Stimulated activated effector memory CD8-positive, alpha-beta T cell treated with anti-CD3 and anti-CD28 coated beads, Interleukin-12 subunit alpha, Interleukin-12 subunit beta, amount 100 ng/mL, for 72 hours (primary cell): ENCODE measurements at regions not wholly inside any gene's neighbourhood (a gene's known extent, or its start where the extent isn't known, plus 50 kb on each side); places are given as distances from the start of the nearest gene placed in this dataset.

ENCODE experiments used
- ATAC-seq: fragments of 150-1000 bp; cut with Tn5 transposase; 2 replicates; pipeline ENCODE4 v1.10.0; 2021
- DNase-seq, 2 donors: peaks; one replicate each; pipeline ENCODE4 v3.0.0; 2021 to 2022; ENCODE audit warnings: low spot score in 2 of 2
- H3K27ac Mint-ChIP-seq: one replicate; pipeline ENCODE4 v1.8.0; 2022; ENCODE audit warnings: mild to moderate bottlenecking, mixed read lengths
- H3K36me3 Mint-ChIP-seq: one replicate; pipeline ENCODE4 v1.8.0; 2022; ENCODE audit warnings: mild to moderate bottlenecking, mixed read lengths
- H3K4me1 Mint-ChIP-seq: one replicate; pipeline ENCODE4 v1.8.0; 2022; ENCODE audit warnings: mixed read lengths
- H3K4me3 Mint-ChIP-seq: one replicate; pipeline ENCODE4 v1.8.0; 2022; ENCODE audit warnings: mild to moderate bottlenecking, mixed read lengths
- H3K9me3 Mint-ChIP-seq: one replicate; pipeline ENCODE4 v1.8.0; 2022; ENCODE audit warnings: mixed read lengths

DNA sequence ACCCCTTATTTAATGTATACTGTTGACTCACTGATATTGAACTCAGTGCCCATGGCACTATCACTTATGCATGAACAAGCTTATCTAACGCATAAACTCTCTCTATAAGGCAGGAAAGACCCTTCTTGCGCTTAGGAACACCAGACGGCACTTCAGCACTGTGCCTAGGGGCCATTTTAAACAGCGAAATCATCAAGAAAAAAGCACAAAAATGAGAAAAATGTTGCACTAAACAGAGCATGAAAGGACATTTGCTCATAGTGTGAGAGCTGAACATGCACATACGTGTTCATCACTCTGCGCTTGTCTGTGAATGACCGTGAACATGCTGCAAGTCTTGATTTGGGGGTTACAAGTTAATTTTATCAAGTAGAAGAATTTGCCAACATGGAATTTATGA, 109.6 kb downstream of the WDR11 start:
- ATAC-seq (no peak), DNase-seq (no peak)
- H3K27ac Mint-ChIP-seq, result no peak overlapping the region
- no peak overlapping the region for H3K4me3 Mint-ChIP-seq
- H3K4me1 Mint-ChIP-seq, result no peaks in the 10 kb centered on the region
- no peaks in the 10 kb centered on the region for H3K36me3 Mint-ChIP-seq
- no peaks in the 10 kb centered on the region for H3K9me3 Mint-ChIP-seq

- Mint-ChIP-seq H3K36me3 (no peaks in the 10 kb centered on the region), H3K4me1 (no peaks in the 10 kb centered on the region), H3K4me3 (no peak overlapping the region), H3K27ac (no peak overlapping the region), H3K9me3 (no peaks in the 10 kb centered on the region)
- no peak for DNase-seq
- ATAC-seq, result no peak
Measured at GRCh38 chr10:120961795-120962755, 110.9 kb downstream of the WDR11 start.

- no peak overlapping the region for H3K27ac Mint-ChIP-seq
- no peak overlapping the region for H3K4me3 Mint-ChIP-seq
- DNase-seq, result no peak
- H3K9me3 Mint-ChIP-seq, result no peaks in the 10 kb centered on the region
- no peak for ATAC-seq
- H3K36me3 Mint-ChIP-seq, result no peaks in the 10 kb centered on the region
- H3K4me1 Mint-ChIP-seq, result no peaks in the 10 kb centered on the region
Measured at GRCh38 chr10:120962756-120963593, 111.8 kb downstream of the WDR11 start.

DNA sequence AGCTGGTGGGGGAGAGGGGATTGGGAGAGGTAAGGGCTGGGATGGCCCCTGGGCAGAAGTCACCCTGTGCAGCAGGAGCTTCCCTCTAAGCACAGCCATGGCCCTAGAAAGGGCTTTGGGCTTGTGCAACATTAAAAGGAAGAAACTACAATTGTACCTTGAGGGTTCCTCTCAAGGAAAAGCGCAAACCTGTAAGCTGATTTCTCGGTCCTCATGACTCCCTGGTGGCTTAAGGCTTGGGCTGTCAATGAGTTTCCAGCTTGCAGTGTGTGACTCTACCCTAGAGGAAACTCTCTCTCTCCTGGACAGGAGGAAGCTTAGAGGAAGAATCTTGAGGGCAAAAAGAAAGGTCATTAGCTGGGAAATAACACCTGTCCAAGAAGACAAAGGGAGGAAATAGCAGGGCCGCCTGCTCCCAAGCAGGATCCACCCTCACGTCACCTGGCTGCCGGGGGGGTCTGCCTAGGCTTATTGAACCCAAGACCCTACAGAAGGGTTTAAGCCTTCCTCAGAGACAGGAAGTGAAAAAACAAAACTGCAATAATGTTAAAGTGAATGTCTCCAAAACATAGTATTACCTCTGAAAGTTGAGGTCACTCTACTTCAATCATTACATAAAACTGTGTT, 112.5 kb downstream of the WDR11 start:
- no peaks in the 10 kb centered on the region for H3K9me3 Mint-ChIP-seq
- ATAC-seq (no peak), DNase-seq (no peak)
- no peaks in the 10 kb centered on the region for H3K4me1 Mint-ChIP-seq
- no peak overlapping the region for H3K4me3 Mint-ChIP-seq
- H3K27ac Mint-ChIP-seq, result no peak overlapping the region
- no peaks in the 10 kb centered on the region for H3K36me3 Mint-ChIP-seq

GRCh38 chr10:120966657-120967045, 115.5 kb downstream of the WDR11 start:
- Mint-ChIP-seq H3K9me3 (no peaks in the 10 kb centered on the region), H3K4me3 (no peak overlapping the region), H3K36me3 (no peaks in the 10 kb centered on the region), H3K27ac (no peak overlapping the region), H3K4me1 (no peaks in the 10 kb centered on the region)
- DNase-seq (no peak), ATAC-seq (no peak)

- no peaks in the 10 kb centered on the region for H3K9me3 Mint-ChIP-seq
- H3K4me3 Mint-ChIP-seq, result no peak overlapping the region
- no peaks in the 10 kb centered on the region for H3K36me3 Mint-ChIP-seq
- peak; percentile 32 for ATAC-seq
- H3K4me1 Mint-ChIP-seq, result no peaks in the 10 kb centered on the region
- DNase-seq, result no peak
- H3K27ac Mint-ChIP-seq, result no peak overlapping the region
Measured at GRCh38 chr10:120969219-120969645, 118.1 kb downstream of the WDR11 start.

- Mint-ChIP-seq H3K9me3 (no peaks in the 10 kb centered on the region), H3K36me3 (no peaks in the 10 kb centered on the region), H3K27ac (no peak overlapping the region), H3K4me1 (no peaks in the 10 kb centered on the region), H3K4me3 (no peak overlapping the region)
- ATAC-seq, result no peak
- DNase-seq, result no peak
Measured at GRCh38 chr10:120970595-120971529, 119.7 kb downstream of the WDR11 start.

GRCh38 chr10:120971671-120972070, 120.5 kb downstream of the WDR11 start:
- no peak for ATAC-seq
- DNase-seq, result no peak
- Mint-ChIP-seq H3K36me3 (no peaks in the 10 kb centered on the region), H3K9me3 (no peaks in the 10 kb centered on the region), H3K27ac (no peak overlapping the region), H3K4me1 (no peaks in the 10 kb centered on the region), H3K4me3 (no peak overlapping the region)

GRCh38 chr10:120972259-120972658, 121.1 kb downstream of the WDR11 start:
- Mint-ChIP-seq H3K27ac (no peak overlapping the region), H3K4me1 (no peaks in the 10 kb centered on the region), H3K36me3 (no peaks in the 10 kb centered on the region), H3K9me3 (no peaks in the 10 kb centered on the region), H3K4me3 (no peak overlapping the region)
- ATAC-seq, result no peak
- DNase-seq, result no peak

- H3K36me3 Mint-ChIP-seq, result no peaks in the 10 kb centered on the region
- no peaks in the 10 kb centered on the region for H3K9me3 Mint-ChIP-seq
- DNase-seq (no peak), ATAC-seq (no peak)
- no peak overlapping the region for H3K27ac Mint-ChIP-seq
- no peaks in the 10 kb centered on the region for H3K4me1 Mint-ChIP-seq
- H3K4me3 Mint-ChIP-seq, result no peak overlapping the region
Measured at GRCh38 chr10:120975072-120975867, 124.1 kb downstream of the WDR11 start.

DNA sequence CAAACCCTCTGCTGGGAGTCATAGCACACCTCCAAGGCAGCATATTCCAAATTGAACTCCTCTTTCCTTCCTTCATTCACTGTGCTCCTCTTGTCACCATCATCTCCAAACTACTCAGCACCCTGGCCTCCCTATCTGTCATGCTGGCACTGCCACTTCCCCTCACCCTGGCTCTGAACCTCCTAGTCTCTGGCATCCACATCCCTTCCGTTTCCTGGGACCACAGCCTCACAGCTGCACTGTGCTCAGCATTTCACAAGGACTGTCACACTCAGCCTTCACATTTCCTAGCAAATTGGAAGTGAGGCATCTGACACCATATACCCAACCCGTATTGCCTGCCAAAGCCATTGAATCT, 124.7 kb downstream of the WDR11 start:
- no peaks in the 10 kb centered on the region for H3K36me3 Mint-ChIP-seq
- ATAC-seq (no peak), DNase-seq (no peak)
- no peaks in the 10 kb centered on the region for H3K4me1 Mint-ChIP-seq
- H3K9me3 Mint-ChIP-seq, result no peaks in the 10 kb centered on the region
- H3K27ac Mint-ChIP-seq, result no peak overlapping the region
- no peak overlapping the region for H3K4me3 Mint-ChIP-seq

- no peaks in the 10 kb centered on the region for H3K9me3 Mint-ChIP-seq
- no peak overlapping the region for H3K27ac Mint-ChIP-seq
- H3K36me3 Mint-ChIP-seq, result no peaks in the 10 kb centered on the region
- H3K4me1 Mint-ChIP-seq, result no peaks in the 10 kb centered on the region
- ATAC-seq (no peak), DNase-seq (no peak)
- no peak overlapping the region for H3K4me3 Mint-ChIP-seq
Measured at GRCh38 chr10:120977897-120978296, 126.7 kb downstream of the WDR11 start.

GRCh38 chr10:120978589-120979252, 127.6 kb downstream of the WDR11 start:
- DNase-seq (no peak), ATAC-seq (no peak)
- Mint-ChIP-seq H3K4me1 (no peaks in the 10 kb centered on the region), H3K36me3 (no peaks in the 10 kb centered on the region), H3K9me3 (no peaks in the 10 kb centered on the region), H3K4me3 (no peak overlapping the region), H3K27ac (no peak overlapping the region)
